ENCODE measurements at regions not wholly inside any gene's neighbourhood (a gene's known extent, or its start where the extent isn't known, plus 50 kb on each side); places are given as distances from the start of the nearest gene placed in this dataset.

GRCh38 chr6:22145823-22146677, 150.8 kb downstream of the PRL start:
- Mint-ChIP-seq H3K27ac (peak overlapping the region; percentile 88), H3K4me3 (peak overlapping the region; percentile 49), H3K9me3 (no peaks in the 10 kb centered on the region), H3K27me3 (ENCODE audit: low read depth, poor library complexity) (no peaks in the 10 kb centered on the region), H3K36me3 (ENCODE audit: low read depth) (peaks cover 34% of the 10 kb centered on the region), H3K4me1 (peaks cover 80% of the 10 kb centered on the region)
- no peak for TF ChIP-seq CTCF (IDR thresholded peaks at IDR 0.05)
- peak; percentile 8 for DNase-seq

GRCh38 chr6:22146678-22146930, 150.2 kb downstream of the PRL start:
- Mint-ChIP-seq H3K36me3 (ENCODE audit: low read depth) (peaks cover 35% of the 10 kb centered on the region), H3K4me3 (no peak overlapping the region), H3K27ac (peak overlapping the region; percentile 83), H3K9me3 (no peaks in the 10 kb centered on the region), H3K4me1 (peaks cover 74% of the 10 kb centered on the region), H3K27me3 (ENCODE audit: low read depth, poor library complexity) (no peaks in the 10 kb centered on the region)
- no peak for TF ChIP-seq CTCF (IDR thresholded peaks at IDR 0.05)
- DNase-seq, result no peak

GRCh38 chr6:22146931-22147701, 149.7 kb downstream of the PRL start:
- Mint-ChIP-seq H3K36me3 (ENCODE audit: low read depth) (peaks cover 40% of the 10 kb centered on the region), H3K4me3 (peak overlapping the region; percentile 0), H3K27me3 (ENCODE audit: low read depth, poor library complexity) (no peaks in the 10 kb centered on the region), H3K27ac (peak overlapping the region; percentile 83), H3K9me3 (no peaks in the 10 kb centered on the region), H3K4me1 (peaks cover 72% of the 10 kb centered on the region)
- peak; percentile 13 for DNase-seq
- no peak for TF ChIP-seq CTCF (IDR thresholded peaks at IDR 0.05)

- Mint-ChIP-seq H3K27ac (peak overlapping the region; percentile 87), H3K4me1 (peaks cover 71% of the 10 kb centered on the region), H3K4me3 (peak overlapping the region; percentile 33), H3K36me3 (ENCODE audit: low read depth) (peaks cover 44% of the 10 kb centered on the region), H3K9me3 (no peaks in the 10 kb centered on the region), H3K27me3 (ENCODE audit: low read depth, poor library complexity) (no peaks in the 10 kb centered on the region)
- peak; percentile 15 for DNase-seq
- no peak for TF ChIP-seq CTCF (IDR thresholded peaks at IDR 0.05)
Measured at GRCh38 chr6:22147921-22148776, 148.7 kb downstream of the PRL start.

GRCh38 chr6:22149096-22149495, 147.7 kb downstream of the PRL start:
- no peak for TF ChIP-seq CTCF (IDR thresholded peaks at IDR 0.05)
- Mint-ChIP-seq H3K9me3 (no peaks in the 10 kb centered on the region), H3K4me1 (peaks cover 80% of the 10 kb centered on the region), H3K27me3 (ENCODE audit: low read depth, poor library complexity) (no peaks in the 10 kb centered on the region), H3K4me3 (peak overlapping the region; percentile 42), H3K27ac (peak overlapping the region; percentile 57), H3K36me3 (ENCODE audit: low read depth) (peaks cover 43% of the 10 kb centered on the region)
- DNase-seq, result no peak
